OCI-LY7 (cell line): ENCODE measurements at regions not wholly inside any gene's neighbourhood (a gene's known extent, or its start where the extent isn't known, plus 50 kb on each side); places are given as distances from the start of the nearest gene placed in this dataset.

Experiments
- EZH2phosphoT487 ChIP-seq: fragments of 200-600 bp; sonication (generic); IDR thresholded peaks from 2 replicates; pipeline ENCODE4 v1.6.1; 2018; ENCODE audit warnings: low read depth, borderline replicate concordance, mild to moderate bottlenecking, mixed run types, antibody characterized with exemption, low read length, moderate library complexity, mixed read lengths
- TF ChIP-seq, protein P1 (sequence below): fragments of 200-600 bp; sonication (generic); conservative IDR thresholded peaks from 2 replicates; pipeline ENCODE4 v1.5.1; 2014; ENCODE audit warnings: mild to moderate bottlenecking, antibody characterized with exemption, low read length, moderate library complexity, mixed read lengths

DNA sequence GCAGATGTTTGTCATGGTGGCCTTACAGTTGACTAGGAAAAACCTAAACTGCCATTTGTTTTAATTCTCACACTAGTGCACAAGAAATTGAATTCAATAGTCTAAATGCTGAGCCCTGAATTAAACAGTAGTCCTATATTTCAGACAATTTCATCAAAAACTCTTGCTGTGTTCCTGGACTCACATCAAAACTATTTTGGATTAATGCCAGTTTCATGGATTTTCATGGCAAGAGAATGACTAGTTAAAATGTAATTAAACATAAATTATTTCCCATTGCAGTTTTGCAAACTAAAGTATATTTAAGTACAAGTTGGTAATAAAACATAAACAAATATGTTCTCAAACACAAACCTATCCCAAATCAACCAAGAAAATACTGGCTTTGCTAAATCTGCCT, 468.0 kb upstream of the PRICKLE1 start:
- no peak for TF ChIP-seq EZH2phosphoT487
- TF ChIP-seq, protein P1, sequence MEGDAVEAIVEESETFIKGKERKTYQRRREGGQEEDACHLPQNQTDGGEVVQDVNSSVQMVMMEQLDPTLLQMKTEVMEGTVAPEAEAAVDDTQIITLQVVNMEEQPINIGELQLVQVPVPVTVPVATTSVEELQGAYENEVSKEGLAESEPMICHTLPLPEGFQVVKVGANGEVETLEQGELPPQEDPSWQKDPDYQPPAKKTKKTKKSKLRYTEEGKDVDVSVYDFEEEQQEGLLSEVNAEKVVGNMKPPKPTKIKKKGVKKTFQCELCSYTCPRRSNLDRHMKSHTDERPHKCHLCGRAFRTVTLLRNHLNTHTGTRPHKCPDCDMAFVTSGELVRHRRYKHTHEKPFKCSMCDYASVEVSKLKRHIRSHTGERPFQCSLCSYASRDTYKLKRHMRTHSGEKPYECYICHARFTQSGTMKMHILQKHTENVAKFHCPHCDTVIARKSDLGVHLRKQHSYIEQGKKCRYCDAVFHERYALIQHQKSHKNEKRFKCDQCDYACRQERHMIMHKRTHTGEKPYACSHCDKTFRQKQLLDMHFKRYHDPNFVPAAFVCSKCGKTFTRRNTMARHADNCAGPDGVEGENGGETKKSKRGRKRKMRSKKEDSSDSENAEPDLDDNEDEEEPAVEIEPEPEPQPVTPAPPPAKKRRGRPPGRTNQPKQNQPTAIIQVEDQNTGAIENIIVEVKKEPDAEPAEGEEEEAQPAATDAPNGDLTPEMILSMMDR = no peak
